Sigmoid colon (tissue), 6 donors: ENCODE measurements at regions not wholly inside any gene's neighbourhood (a gene's known extent, or its start where the extent isn't known, plus 50 kb on each side); places are given as distances from the start of the nearest gene placed in this dataset.
A peak's percentile ranks its signal among the peaks of the same experiment; 100 is the strongest.

Experiments used
- DNase-seq: peaks from one replicate; pipeline ENCODE4 v3.0.0-alpha.2; 2019
- H3K27ac ChIP-seq, 4 donors: fragments of 200-600 bp; sonication (generic); one replicate each; pipeline ENCODE4 v1.5.1; 2016 to 2019; ENCODE audit warnings: mild to moderate bottlenecking in 1 of 4
- H3K27me3 ChIP-seq, 3 donors: fragments of 200-600 bp; sonication (generic); one replicate each; pipeline ENCODE4 v1.5.1; 2019; ENCODE audit warnings: mild to moderate bottlenecking in 1 of 3
- H3K36me3 ChIP-seq, 4 donors: fragments of 200-600 bp; sonication (generic); one replicate each; pipeline ENCODE4 v1.5.1; 2016 to 2019
- H3K4me1 ChIP-seq, 4 donors: fragments of 200-600 bp; sonication (generic); one replicate each; pipeline ENCODE4 v1.5.1; 2017 to 2019
- H3K4me3 ChIP-seq, 4 donors: fragments of 200-600 bp; sonication (generic); one replicate each; pipeline ENCODE4 v1.5.1; 2017 to 2019; ENCODE audit warnings: mild to moderate bottlenecking in 2 of 4, moderate library complexity in 1 of 4
- H3K9me3 ChIP-seq, 4 donors: fragments of 200-600 bp in 3 of 4; sonication (generic) in 3 of 4; one replicate each; pipeline versions ENCODE4 v1.5.1 to v1.6.1; 2013 to 2019
- CTCF ChIP-seq, 4 experiments: fragments of 450-650 bp in 3 of 4; fragments of 200-600 bp in 1 of 4; IDR thresholded peaks; one replicate each; pipeline ENCODE4 v1.5.1; 2016 to 2019; ENCODE audit warnings: antibody characterized with exemption in 4 of 4, mild to moderate bottlenecking in 3 of 4, moderate library complexity in 2 of 4
- EP300 ChIP-seq, 4 donors: sonication (generic); formaldehyde crosslinking; IDR thresholded peaks; one replicate each; pipeline ENCODE4 v1.6.1; 2017; ENCODE audit warnings: antibody characterized with exemption in 4 of 4
- POLR2A ChIP-seq, 2 donors: fragments of 450-650 bp; IDR thresholded peaks; one replicate each; pipeline ENCODE4 v1.6.1; 2016; ENCODE audit warnings: antibody characterized with exemption in 2 of 2, mild to moderate bottlenecking in 2 of 2, moderate library complexity in 2 of 2
- POLR2AphosphoS5 ChIP-seq, 4 donors: sonication (generic); formaldehyde crosslinking; IDR thresholded peaks; one replicate each; pipeline ENCODE4 v1.6.1; 2017; ENCODE audit warnings: antibody characterized with exemption in 4 of 4
- WGBS, 2 donors: extraction: QIAGEN DNeasy Blood & Tissue Kit; methylation state at CpG; one replicate each; pipeline ENCODE4 v1.1.7; 2013; 5-methylcytosine and 5-hydroxymethylcytosine counted together
- intact Hi-C: fragments of 100-400 bp; cut with DNase I; formaldehyde crosslinking; loops from one replicate; pipeline ENCODE4 v1.15.1; 2023
- donor health status: healthy with polysubstance abuse.
- donor health status: healthy.

DNA sequence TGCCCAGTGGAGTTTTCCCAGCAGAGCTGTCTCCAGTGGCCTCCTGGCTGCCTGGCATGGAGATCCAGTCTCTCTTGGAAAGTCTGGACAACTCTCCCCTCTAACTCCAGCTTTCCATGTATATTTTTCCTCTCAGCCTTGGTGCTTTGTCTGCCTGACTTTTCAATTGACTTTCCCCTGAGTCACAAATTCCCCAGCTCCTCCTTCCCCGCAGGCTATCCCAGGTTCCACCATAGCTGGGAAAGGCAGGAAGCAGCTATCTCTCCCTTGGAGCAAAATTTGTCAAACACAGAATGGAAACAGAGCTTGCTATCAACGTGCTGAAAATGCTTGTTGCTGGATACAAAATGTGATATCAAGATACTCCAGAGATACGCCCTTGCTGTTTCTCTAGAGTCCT lies 384.8 kb downstream of the TMEM135 start:
- Histone ChIP-seq H3K4me3 (no peak overlapping the region), H3K4me1 (no peaks in the 10 kb centered on the region), H3K9me3 (no peaks in the 10 kb centered on the region), H3K27me3 (no peaks in the 10 kb centered on the region), H3K36me3 (no peaks in the 10 kb centered on the region), H3K27ac (no peak overlapping the region)
- WGBS, 2 donors = 74 to 78% methylated on average over 3 of the region's 3 CpGs
- intact Hi-C loops = loop anchor here (5.0 to 10.0 kb wide), 2 partner anchors 488 to 550 kb away; no protein-coding TSS in a partner anchor
- no peak for TF ChIP-seq EP300 (IDR thresholded peaks at IDR 0.05)
- no peak for DNase-seq

- H3K4me1 ChIP-seq = no peaks in the 10 kb centered on the region
- WGBS, 2 donors = 21 to 40% methylated on average over 2 of the region's 2 CpGs
- intact Hi-C loops = loop anchor here (2.0 to 10.0 kb wide), 3 partner anchors 69 to 549 kb away; no protein-coding TSS in a partner anchor
- no peaks in the 10 kb centered on the region for H3K36me3 ChIP-seq
- no peak for DNase-seq
- TF ChIP-seq CTCF (IDR thresholded peaks at IDR 0.05) (peak; percentile 58 to 78 (median 68)), POLR2A (IDR thresholded peaks at IDR 0.05) (no peak)
- H3K27ac ChIP-seq = no peak overlapping the region
- H3K9me3 ChIP-seq = no peaks in the 10 kb centered on the region
- no peak overlapping the region for H3K4me3 ChIP-seq
- no peaks in the 10 kb centered on the region for H3K27me3 ChIP-seq
Measured at GRCh38 chr11:87421422-87421821, 383.7 kb downstream of the TMEM135 start.

GRCh38 chr11:87417951-87418350 lies 380.2 kb downstream of the TMEM135 start:
- DNase-seq = no peak
- Histone ChIP-seq H3K36me3 (no peaks in the 10 kb centered on the region), H3K27ac (no peak overlapping the region), H3K9me3 (no peaks in the 10 kb centered on the region), H3K4me3 (no peak overlapping the region), H3K4me1 (no peaks in the 10 kb centered on the region), H3K27me3 (no peaks in the 10 kb centered on the region)
- intact Hi-C loops = no loop called here
- TF ChIP-seq CTCF (IDR thresholded peaks at IDR 0.05) (no peak), POLR2A (IDR thresholded peaks at IDR 0.05) (no peak), POLR2AphosphoS5 (IDR thresholded peaks at IDR 0.05) (no peak), EP300 (IDR thresholded peaks at IDR 0.05) (no peak)

GRCh38 chr11:87405843-87406242 lies 368.1 kb downstream of the TMEM135 start:
- intact Hi-C loops = no loop called here
- no peaks in the 10 kb centered on the region for H3K4me1 ChIP-seq
- 86 to 87% methylated on average over 3 of the region's 3 CpGs for WGBS, 2 donors
- H3K27ac ChIP-seq = no peak overlapping the region
- H3K4me3 ChIP-seq = no peak overlapping the region
- no peaks in the 10 kb centered on the region for H3K36me3 ChIP-seq
- no peaks in the 10 kb centered on the region for H3K27me3 ChIP-seq
- no peak for DNase-seq
- H3K9me3 ChIP-seq = no peaks in the 10 kb centered on the region
- no peak for TF ChIP-seq POLR2A (IDR thresholded peaks at IDR 0.05)
- TF ChIP-seq POLR2AphosphoS5 (IDR thresholded peaks at IDR 0.05) = no peak
- no peak for TF ChIP-seq EP300 (IDR thresholded peaks at IDR 0.05)
- TF ChIP-seq CTCF (IDR thresholded peaks at IDR 0.05) = no peak

DNA sequence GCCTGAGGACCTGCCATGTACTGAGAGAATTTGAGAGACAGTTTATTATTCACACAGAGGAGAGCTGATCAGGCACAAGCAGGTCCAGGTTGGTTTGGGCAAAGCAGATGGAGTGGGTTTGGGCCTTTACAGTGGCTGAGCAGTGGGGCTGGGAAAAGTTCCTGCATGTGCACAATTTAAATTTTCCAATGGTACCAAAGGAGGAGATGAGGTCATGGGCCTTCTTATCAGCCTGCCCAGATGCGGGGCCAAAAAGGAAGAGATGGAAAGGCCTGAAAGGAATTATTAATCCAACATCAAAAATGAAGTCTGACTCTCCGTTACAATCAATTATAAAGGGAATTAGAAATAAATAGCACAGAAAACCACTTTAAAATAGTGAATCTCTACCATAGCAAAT lies 367.6 kb downstream of the TMEM135 start:
- Histone ChIP-seq H3K27ac (no peak overlapping the region), H3K27me3 (no peaks in the 10 kb centered on the region), H3K9me3 (no peaks in the 10 kb centered on the region), H3K4me1 (no peaks in the 10 kb centered on the region), H3K36me3 (no peaks in the 10 kb centered on the region), H3K4me3 (no peak overlapping the region)
- no peak for TF ChIP-seq POLR2A (IDR thresholded peaks at IDR 0.05)
- TF ChIP-seq CTCF (IDR thresholded peaks at IDR 0.05) = no peak
- no peak for TF ChIP-seq POLR2AphosphoS5 (IDR thresholded peaks at IDR 0.05)
- TF ChIP-seq EP300 (IDR thresholded peaks at IDR 0.05) = no peak
- DNase-seq = no peak
- intact Hi-C loops = no loop called here
- WGBS, 2 donors = 91 to 95% methylated on average over 2 of the region's 2 CpGs
